ENCODE measurements at regions not wholly inside any gene's neighbourhood (a gene's known extent, or its start where the extent isn't known, plus 50 kb on each side); places are given as distances from the start of the nearest gene placed in this dataset.

DNA sequence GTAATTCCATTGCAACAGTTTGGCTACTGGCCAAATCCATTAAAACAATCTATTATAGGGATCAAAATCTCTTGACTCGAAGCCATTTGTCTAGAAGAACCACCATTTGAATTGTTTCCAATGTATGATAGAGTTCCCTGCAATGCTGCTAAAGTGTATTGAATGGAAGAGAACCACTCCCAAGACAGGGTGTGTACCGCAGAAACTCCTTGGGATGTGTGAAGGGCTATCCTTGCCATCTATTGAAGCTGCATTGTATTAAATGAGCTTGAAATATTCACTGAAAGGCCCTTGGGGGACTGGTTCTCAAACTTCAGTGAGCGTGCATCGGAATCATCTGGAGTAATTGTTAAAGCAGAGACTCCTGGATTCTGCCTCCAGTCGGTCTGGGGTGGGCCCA lies 260.4 kb upstream of the MEIS1 start:
- no peak overlapping the region for H3K4me2 ChIP-seq (ENCODE audit: insufficient read depth in 1 of 2, low read depth in 2 of 2, low read length in 2 of 2)
- no peaks in the 10 kb centered on the region for H3K36me3 ChIP-seq (ENCODE audit: control insufficient read depth in 2 of 4, insufficient read depth in 4 of 4, low read length in 3 of 4)
- H3K79me1 ChIP-seq (ENCODE audit: low read depth, low read length), result no peaks in the 10 kb centered on the region
- FAIRE-seq (no peak), DNase-seq (ENCODE audit: low read depth in 1 of 2, low spot score in 2 of 2) (no peak)
- H4K5ac ChIP-seq (ENCODE audit: insufficient read length, low read depth, low read length), result no peak overlapping the region
- H2BK12ac ChIP-seq (ENCODE audit: low read depth, low read length), result no peak overlapping the region
- no peak overlapping the region for H2BK120ac ChIP-seq (replicated peaks; ENCODE audit: low read depth, low read length)
- no peak overlapping the region for H4K8ac ChIP-seq (ENCODE audit: extremely low read depth, insufficient read depth, low read length)
- H3K14ac ChIP-seq (ENCODE audit: insufficient read length), result no peak overlapping the region
- no peak overlapping the region for H2BK15ac ChIP-seq (ENCODE audit: low read length)
- peaks cover 0 to 5% (median 0%) of the 10 kb centered on the region in 4 experiments; a peak in 1 of 7 replicates for H3K4me1 ChIP-seq (replicated peaks in 1 of 4; ENCODE audit: control insufficient read depth in 3 of 4, insufficient read depth in 4 of 4, low read length in 3 of 4)
- no peaks in the 10 kb centered on the region for H3K27me3 ChIP-seq (replicated peaks in 1 of 4; ENCODE audit: control insufficient read depth in 3 of 4, extremely low read depth in 1 of 4, insufficient read depth in 3 of 4, low read length in 3 of 4)
- H2AFZ ChIP-seq (ENCODE audit: low read length), result no peak overlapping the region
- H3K27ac ChIP-seq (ENCODE audit: low read depth, low read length), result no peak overlapping the region
- no peak overlapping the region for H2AK5ac ChIP-seq (ENCODE audit: low read depth, low read length)
- no peak overlapping the region for H3K4ac ChIP-seq (replicated peaks; ENCODE audit: insufficient read length, low read depth, low read length)
- no peak overlapping the region for H3K23ac ChIP-seq (ENCODE audit: insufficient read length)
- H3K9ac ChIP-seq (replicated peaks in 1 of 4; ENCODE audit: extremely low read depth in 1 of 4, low read depth in 3 of 4, low read length in 3 of 4), result no peak overlapping the region
- H3K4me3 ChIP-seq (ENCODE audit: extremely low read depth in 1 of 4, insufficient read depth in 2 of 4, low read depth in 3 of 4, low read length in 4 of 4), result no peak overlapping the region
- no peak overlapping the region for H4K91ac ChIP-seq (replicated peaks; ENCODE audit: insufficient read length, low read length)
- H3K79me2 ChIP-seq (ENCODE audit: control insufficient read depth in 1 of 2, insufficient read depth in 2 of 2, low read length in 2 of 2), result no peaks in the 10 kb centered on the region
- no peaks in the 10 kb centered on the region for H4K20me1 ChIP-seq (replicated peaks in 1 of 2; ENCODE audit: control insufficient read depth in 1 of 2, insufficient read depth in 2 of 2, low read length in 2 of 2)
- H3K9me3 ChIP-seq (ENCODE audit: insufficient read depth in 2 of 2, low read depth in 1 of 2, low read length in 1 of 2), result peaks cover 7 to 9% of the 10 kb centered on the region in 2 experiments
- 93% methylated on average over 5 of the region's 5 CpGs; no CpG with 5 or more reads in 1 of the 2 experiments for WGBS, 2 experiments (ENCODE audit: extremely low coverage in 1 of 2, insufficient coverage in 1 of 2, insufficient read length in 1 of 2, insufficient replicate concordance in 2 of 2, low coverage in 1 of 2, low lambda C conversion rate in 2 of 2, missing lambda C conversion rate in 1 of 2)
- no peak overlapping the region for H3K56ac ChIP-seq (replicated peaks; ENCODE audit: insufficient read length, low read depth, low read length)
- H3K23me2 ChIP-seq (ENCODE audit: low read depth, low read length), result no peaks in the 10 kb centered on the region; the same call in 1 of the 2 replicates
- no peak overlapping the region for H2BK20ac ChIP-seq (ENCODE audit: low read length)
- POLR2A ChIA-PET (ENCODE audit: partially characterized antibody), result no interaction called here
- no peak overlapping the region for H2BK5ac ChIP-seq (ENCODE audit: low read depth, low read length)
- CTCF ChIA-PET (ENCODE audit: partially characterized antibody), result no interaction called here
- no peak overlapping the region for H3K18ac ChIP-seq (ENCODE audit: extremely low read depth, low read length)
- no peak for TF ChIP-seq KDM1A (IDR thresholded peaks at IDR 0.05; ENCODE audit: borderline replicate concordance, low read length)
- TF ChIP-seq, protein P1, sequence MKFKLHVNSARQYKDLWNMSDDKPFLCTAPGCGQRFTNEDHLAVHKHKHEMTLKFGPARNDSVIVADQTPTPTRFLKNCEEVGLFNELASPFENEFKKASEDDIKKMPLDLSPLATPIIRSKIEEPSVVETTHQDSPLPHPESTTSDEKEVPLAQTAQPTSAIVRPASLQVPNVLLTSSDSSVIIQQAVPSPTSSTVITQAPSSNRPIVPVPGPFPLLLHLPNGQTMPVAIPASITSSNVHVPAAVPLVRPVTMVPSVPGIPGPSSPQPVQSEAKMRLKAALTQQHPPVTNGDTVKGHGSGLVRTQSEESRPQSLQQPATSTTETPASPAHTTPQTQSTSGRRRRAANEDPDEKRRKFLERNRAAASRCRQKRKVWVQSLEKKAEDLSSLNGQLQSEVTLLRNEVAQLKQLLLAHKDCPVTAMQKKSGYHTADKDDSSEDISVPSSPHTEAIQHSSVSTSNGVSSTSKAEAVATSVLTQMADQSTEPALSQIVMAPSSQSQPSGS (IDR thresholded peaks at IDR 0.05; ENCODE audit: low read length), result no peak
- TF ChIP-seq POLR2AphosphoS5 (IDR thresholded peaks at IDR 0.05; ENCODE audit: low read depth, low read length), result no peak
- TF ChIP-seq BCL11A (IDR thresholded peaks at IDR 0.05; ENCODE audit: low read depth in 2 of 2, low read length in 2 of 2), result no peak
- no peak for TF ChIP-seq RAD21 (IDR thresholded peaks at IDR 0.05 in 1 of 2, conservative IDR thresholded peaks at IDR 0.05 in 1 of 2; ENCODE audit: low read depth in 2 of 2, low read length in 2 of 2)
- no peak for TF ChIP-seq RNF2 (IDR thresholded peaks at IDR 0.05; ENCODE audit: borderline replicate concordance, low read depth, low read length, missing control alignments, poor library complexity, severe bottlenecking)
- no peak for TF ChIP-seq ZNF274 (IDR thresholded peaks at IDR 0.05; ENCODE audit: borderline replicate concordance, extremely low read depth, low read length)
- no peak for TF ChIP-seq POLR2A (IDR thresholded peaks at IDR 0.05; ENCODE audit: control extremely low read depth in 1 of 2, low read depth in 2 of 2, low read length in 2 of 2)
- TF ChIP-seq EGR1 (IDR thresholded peaks at IDR 0.05; ENCODE audit: borderline replicate concordance, low read depth, low read length), result no peak
- TF ChIP-seq, protein P2, sequence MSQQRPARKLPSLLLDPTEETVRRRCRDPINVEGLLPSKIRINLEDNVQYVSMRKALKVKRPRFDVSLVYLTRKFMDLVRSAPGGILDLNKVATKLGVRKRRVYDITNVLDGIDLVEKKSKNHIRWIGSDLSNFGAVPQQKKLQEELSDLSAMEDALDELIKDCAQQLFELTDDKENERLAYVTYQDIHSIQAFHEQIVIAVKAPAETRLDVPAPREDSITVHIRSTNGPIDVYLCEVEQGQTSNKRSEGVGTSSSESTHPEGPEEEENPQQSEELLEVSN (IDR thresholded peaks at IDR 0.05), result no peak
- no peak for TF ChIP-seq BACH1 (IDR thresholded peaks at IDR 0.05; ENCODE audit: low read length)
- no peak for TF ChIP-seq RXRA (IDR thresholded peaks at IDR 0.05; ENCODE audit: insufficient read depth, low read depth, low read length)
